Upper lobe of left lung (tissue), 4 donors: ENCODE measurements at regions not wholly inside any gene's neighbourhood (a gene's known extent, or its start where the extent isn't known, plus 50 kb on each side); places are given as distances from the start of the nearest gene placed in this dataset.

Experiments
- CTCF ChIP-seq, 6 experiments: fragments of 450-650 bp in 4 of 6; fragments of 200-600 bp in 2 of 6; sonication (generic) in 2 of 6; IDR thresholded peaks; one replicate each; pipeline ENCODE4 v1.5.1; 2016 to 2019; ENCODE audit warnings: antibody characterized with exemption in 6 of 6
- POLR2A ChIP-seq, 4 donors: fragments of 450-650 bp; IDR thresholded peaks; one replicate each; pipeline ENCODE4 v1.5.1; 2016 to 2017; ENCODE audit warnings: antibody characterized with exemption in 4 of 4, mild to moderate bottlenecking in 2 of 4
- POLR2AphosphoS5 ChIP-seq, 2 donors: sonication (generic); formaldehyde crosslinking; IDR thresholded peaks; one replicate each; pipeline ENCODE4 v1.5.1; 2017; ENCODE audit warnings: antibody characterized with exemption in 2 of 2

GRCh38 chr4:89382439-89382838 is 74.8 kb upstream of the GPRIN3 start:
- TF ChIP-seq CTCF (IDR thresholded peaks at IDR 0.05) (no peak), POLR2A (IDR thresholded peaks at IDR 0.05) (no peak), POLR2AphosphoS5 (IDR thresholded peaks at IDR 0.05) (no peak)
